Parathyroid adenoma (tissue), 2 donors: ENCODE measurements at regions not wholly inside any gene's neighbourhood (a gene's known extent, or its start where the extent isn't known, plus 50 kb on each side); places are given as distances from the start of the nearest gene placed in this dataset.

Experiments used
- H2AFZ ChIP-seq: fragments of 300-600 bp; sonication (generic); one replicate; pipeline ENCODE4 v1.7.0; 2017; ENCODE audit warnings: antibody characterized with exemption, mild to moderate bottlenecking
- H3K27ac ChIP-seq: fragments of 300-600 bp; sonication (generic); one replicate; pipeline ENCODE4 v1.7.0; 2017
- H3K27me3 ChIP-seq: fragments of 300-600 bp; sonication (generic); one replicate; pipeline ENCODE4 v1.7.0; 2017; ENCODE audit warnings: low read length; ENCODE audit not compliant: control insufficient read depth, insufficient read depth
- H3K36me3 ChIP-seq: fragments of 300-600 bp; sonication (generic); one replicate; pipeline ENCODE4 v1.7.0; 2017; ENCODE audit warnings: low read length; ENCODE audit not compliant: control insufficient read depth, insufficient read depth
- H3K4me1 ChIP-seq: fragments of 300-600 bp; sonication (generic); one replicate; pipeline ENCODE4 v1.7.0; 2017; ENCODE audit warnings: control low read depth
- H3K4me2 ChIP-seq: fragments of 300-600 bp; sonication (generic); one replicate; pipeline ENCODE4 v1.7.0; 2017; ENCODE audit warnings: low read length
- H3K4me3 ChIP-seq: fragments of 300-600 bp; sonication (generic); one replicate; pipeline ENCODE4 v1.7.0; 2017; ENCODE audit warnings: low read depth, low read length
- H3K79me2 ChIP-seq: fragments of 300-600 bp; sonication (generic); one replicate; pipeline ENCODE4 v1.7.0; 2017; ENCODE audit warnings: control low read depth
- H3K9ac ChIP-seq: fragments of 300-600 bp; sonication (generic); one replicate; pipeline ENCODE4 v1.7.0; 2017; ENCODE audit warnings: mild to moderate bottlenecking
- H3K9me3 ChIP-seq: fragments of 300-600 bp; sonication (generic); one replicate; pipeline ENCODE4 v1.7.0; 2017; ENCODE audit warnings: low read length; ENCODE audit not compliant: control insufficient read depth
- TF ChIP-seq, protein P1 (sequence below): fragments of 300-600 bp; sonication (generic); IDR thresholded peaks from one replicate; pipeline ENCODE4 v1.7.0; 2017; ENCODE audit warnings: antibody characterized with exemption, mild to moderate bottlenecking
- donor health status: primary hyperparathyroidism.

- Histone ChIP-seq H3K4me3 (no peak overlapping the region), H2AFZ (no peak overlapping the region), H3K36me3 (no peaks in the 10 kb centered on the region), H3K79me2 (no peaks in the 10 kb centered on the region), H3K4me1 (no peaks in the 10 kb centered on the region), H3K9me3 (no peaks in the 10 kb centered on the region), H3K4me2 (no peak overlapping the region), H3K27me3 (no peaks in the 10 kb centered on the region), H3K9ac (no peak overlapping the region), H3K27ac (no peak overlapping the region)
- TF ChIP-seq, protein P1, sequence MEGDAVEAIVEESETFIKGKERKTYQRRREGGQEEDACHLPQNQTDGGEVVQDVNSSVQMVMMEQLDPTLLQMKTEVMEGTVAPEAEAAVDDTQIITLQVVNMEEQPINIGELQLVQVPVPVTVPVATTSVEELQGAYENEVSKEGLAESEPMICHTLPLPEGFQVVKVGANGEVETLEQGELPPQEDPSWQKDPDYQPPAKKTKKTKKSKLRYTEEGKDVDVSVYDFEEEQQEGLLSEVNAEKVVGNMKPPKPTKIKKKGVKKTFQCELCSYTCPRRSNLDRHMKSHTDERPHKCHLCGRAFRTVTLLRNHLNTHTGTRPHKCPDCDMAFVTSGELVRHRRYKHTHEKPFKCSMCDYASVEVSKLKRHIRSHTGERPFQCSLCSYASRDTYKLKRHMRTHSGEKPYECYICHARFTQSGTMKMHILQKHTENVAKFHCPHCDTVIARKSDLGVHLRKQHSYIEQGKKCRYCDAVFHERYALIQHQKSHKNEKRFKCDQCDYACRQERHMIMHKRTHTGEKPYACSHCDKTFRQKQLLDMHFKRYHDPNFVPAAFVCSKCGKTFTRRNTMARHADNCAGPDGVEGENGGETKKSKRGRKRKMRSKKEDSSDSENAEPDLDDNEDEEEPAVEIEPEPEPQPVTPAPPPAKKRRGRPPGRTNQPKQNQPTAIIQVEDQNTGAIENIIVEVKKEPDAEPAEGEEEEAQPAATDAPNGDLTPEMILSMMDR: no peak
These were observed 209.1 kb upstream of the CTAGE1 start for GRCh38 chr18:22626771-22627170.

DNA sequence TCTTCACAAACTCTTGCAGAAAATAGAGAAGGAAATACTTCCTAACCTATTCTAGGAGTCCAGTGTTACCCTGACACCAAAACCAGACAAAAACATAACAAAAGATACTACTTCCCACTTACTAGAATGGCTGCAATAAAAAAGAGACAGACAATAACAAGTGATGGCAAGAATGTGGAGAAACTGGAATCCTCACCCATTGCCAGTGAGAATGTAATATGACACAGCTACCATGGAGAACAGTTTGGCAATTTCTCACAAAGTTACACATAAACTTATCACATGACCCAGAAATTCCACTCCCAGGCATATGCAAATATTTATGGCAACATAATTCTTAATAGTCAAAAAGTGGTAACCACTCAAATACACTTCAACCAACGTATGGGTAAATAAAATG lies 209.8 kb upstream of the CTAGE1 start:
- H3K4me1 ChIP-seq: no peaks in the 10 kb centered on the region
- H3K4me3 ChIP-seq: no peak overlapping the region
- H3K4me2 ChIP-seq: no peak overlapping the region
- no peak overlapping the region for H2AFZ ChIP-seq
- H3K9me3 ChIP-seq: no peaks in the 10 kb centered on the region
- no peaks in the 10 kb centered on the region for H3K36me3 ChIP-seq
- H3K27ac ChIP-seq: no peak overlapping the region
- TF ChIP-seq, protein P1: no peak
- no peaks in the 10 kb centered on the region for H3K79me2 ChIP-seq
- H3K27me3 ChIP-seq: no peaks in the 10 kb centered on the region
- no peak overlapping the region for H3K9ac ChIP-seq

GRCh38 chr18:22628795-22629510 lies 211.2 kb upstream of the CTAGE1 start:
- Histone ChIP-seq H3K27me3 (no peaks in the 10 kb centered on the region), H3K36me3 (no peaks in the 10 kb centered on the region), H3K4me3 (no peak overlapping the region), H3K4me1 (no peaks in the 10 kb centered on the region), H3K9me3 (no peaks in the 10 kb centered on the region), H3K27ac (no peak overlapping the region), H2AFZ (no peak overlapping the region), H3K4me2 (no peak overlapping the region), H3K79me2 (no peaks in the 10 kb centered on the region), H3K9ac (no peak overlapping the region)
- TF ChIP-seq, protein P1: no peak

- Histone ChIP-seq H3K79me2 (no peaks in the 10 kb centered on the region), H3K4me2 (no peak overlapping the region), H3K27me3 (no peaks in the 10 kb centered on the region), H3K4me1 (no peaks in the 10 kb centered on the region), H3K9me3 (no peaks in the 10 kb centered on the region), H2AFZ (no peak overlapping the region), H3K9ac (no peak overlapping the region), H3K36me3 (no peaks in the 10 kb centered on the region), H3K27ac (no peak overlapping the region), H3K4me3 (no peak overlapping the region)
- TF ChIP-seq, protein P1: no peak
These were observed 213.3 kb upstream of the CTAGE1 start for GRCh38 chr18:22630980-22631379.

DNA sequence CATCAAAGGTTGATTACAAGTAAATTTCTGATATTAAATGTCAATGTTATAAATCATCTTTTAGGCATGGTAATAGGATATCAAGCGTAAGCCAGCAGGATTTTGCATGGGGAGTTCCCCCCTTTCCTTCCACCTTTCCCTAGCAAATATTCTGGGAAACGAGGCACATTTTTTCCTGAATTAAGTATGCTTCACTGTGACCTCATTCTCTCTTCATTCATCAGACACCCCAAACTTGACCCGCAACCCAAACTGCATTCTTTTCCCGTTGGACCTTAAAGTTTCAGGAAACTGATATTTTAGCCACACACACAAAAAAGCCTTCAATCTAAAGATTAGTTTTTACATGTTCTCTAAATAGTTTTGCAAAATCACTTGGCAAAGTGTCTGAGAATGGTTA lies 214.5 kb upstream of the CTAGE1 start:
- Histone ChIP-seq H3K27ac (no peak overlapping the region), H3K79me2 (no peaks in the 10 kb centered on the region), H3K36me3 (no peaks in the 10 kb centered on the region), H3K4me3 (no peak overlapping the region), H3K9ac (no peak overlapping the region), H3K27me3 (no peaks in the 10 kb centered on the region), H3K4me1 (no peaks in the 10 kb centered on the region), H3K4me2 (no peak overlapping the region), H2AFZ (no peak overlapping the region), H3K9me3 (no peaks in the 10 kb centered on the region)
- TF ChIP-seq, protein P1: no peak
